ENCODE measurements at regions not wholly inside any gene's neighbourhood (a gene's known extent, or its start where the extent isn't known, plus 50 kb on each side); places are given as distances from the start of the nearest gene placed in this dataset.

DNA sequence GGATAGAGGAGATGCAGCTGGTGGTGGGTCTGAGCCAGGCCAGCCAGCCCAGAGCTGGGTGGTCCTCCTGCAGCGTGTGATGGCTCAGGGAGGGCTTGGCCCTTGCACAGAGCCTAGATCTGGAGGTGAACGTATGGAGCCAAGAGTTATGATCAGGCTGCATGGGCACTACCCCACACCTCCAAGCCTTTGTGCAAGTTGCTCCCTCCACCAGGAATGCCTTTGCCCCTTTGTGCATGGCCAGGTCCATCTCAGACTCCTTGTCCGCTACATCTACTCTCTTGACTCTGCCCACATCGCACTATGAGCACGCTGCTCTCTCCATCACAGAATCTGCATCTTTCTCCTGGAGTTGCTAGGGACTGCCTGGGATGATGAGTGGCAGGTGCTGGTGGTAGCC is 895.7 kb downstream of the TBC1D22A start:
- no peaks in the 10 kb centered on the region for H3K27me3 ChIP-seq (ENCODE audit: insufficient read depth)
- no peaks in the 10 kb centered on the region for H4K20me1 ChIP-seq (replicated peaks; ENCODE audit: insufficient read depth)
- TF ChIP-seq, protein P1, sequence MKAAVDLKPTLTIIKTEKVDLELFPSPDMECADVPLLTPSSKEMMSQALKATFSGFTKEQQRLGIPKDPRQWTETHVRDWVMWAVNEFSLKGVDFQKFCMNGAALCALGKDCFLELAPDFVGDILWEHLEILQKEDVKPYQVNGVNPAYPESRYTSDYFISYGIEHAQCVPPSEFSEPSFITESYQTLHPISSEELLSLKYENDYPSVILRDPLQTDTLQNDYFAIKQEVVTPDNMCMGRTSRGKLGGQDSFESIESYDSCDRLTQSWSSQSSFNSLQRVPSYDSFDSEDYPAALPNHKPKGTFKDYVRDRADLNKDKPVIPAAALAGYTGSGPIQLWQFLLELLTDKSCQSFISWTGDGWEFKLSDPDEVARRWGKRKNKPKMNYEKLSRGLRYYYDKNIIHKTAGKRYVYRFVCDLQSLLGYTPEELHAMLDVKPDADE (IDR thresholded peaks at IDR 0.05) = no peak
- TF ChIP-seq ZNF331 (CRISPR knock-in tag; IDR thresholded peaks at IDR 0.05; ENCODE audit: low read depth) (no peak), CREB1 (CRISPR knock-in tag; IDR thresholded peaks at IDR 0.05; ENCODE audit: low read depth) (no peak)
- TF ChIP-seq, protein P2, sequence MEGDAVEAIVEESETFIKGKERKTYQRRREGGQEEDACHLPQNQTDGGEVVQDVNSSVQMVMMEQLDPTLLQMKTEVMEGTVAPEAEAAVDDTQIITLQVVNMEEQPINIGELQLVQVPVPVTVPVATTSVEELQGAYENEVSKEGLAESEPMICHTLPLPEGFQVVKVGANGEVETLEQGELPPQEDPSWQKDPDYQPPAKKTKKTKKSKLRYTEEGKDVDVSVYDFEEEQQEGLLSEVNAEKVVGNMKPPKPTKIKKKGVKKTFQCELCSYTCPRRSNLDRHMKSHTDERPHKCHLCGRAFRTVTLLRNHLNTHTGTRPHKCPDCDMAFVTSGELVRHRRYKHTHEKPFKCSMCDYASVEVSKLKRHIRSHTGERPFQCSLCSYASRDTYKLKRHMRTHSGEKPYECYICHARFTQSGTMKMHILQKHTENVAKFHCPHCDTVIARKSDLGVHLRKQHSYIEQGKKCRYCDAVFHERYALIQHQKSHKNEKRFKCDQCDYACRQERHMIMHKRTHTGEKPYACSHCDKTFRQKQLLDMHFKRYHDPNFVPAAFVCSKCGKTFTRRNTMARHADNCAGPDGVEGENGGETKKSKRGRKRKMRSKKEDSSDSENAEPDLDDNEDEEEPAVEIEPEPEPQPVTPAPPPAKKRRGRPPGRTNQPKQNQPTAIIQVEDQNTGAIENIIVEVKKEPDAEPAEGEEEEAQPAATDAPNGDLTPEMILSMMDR (conservative IDR thresholded peaks at IDR 0.05; ENCODE audit: low read depth in 2 of 2) = no peak
- TF ChIP-seq, protein P3, sequence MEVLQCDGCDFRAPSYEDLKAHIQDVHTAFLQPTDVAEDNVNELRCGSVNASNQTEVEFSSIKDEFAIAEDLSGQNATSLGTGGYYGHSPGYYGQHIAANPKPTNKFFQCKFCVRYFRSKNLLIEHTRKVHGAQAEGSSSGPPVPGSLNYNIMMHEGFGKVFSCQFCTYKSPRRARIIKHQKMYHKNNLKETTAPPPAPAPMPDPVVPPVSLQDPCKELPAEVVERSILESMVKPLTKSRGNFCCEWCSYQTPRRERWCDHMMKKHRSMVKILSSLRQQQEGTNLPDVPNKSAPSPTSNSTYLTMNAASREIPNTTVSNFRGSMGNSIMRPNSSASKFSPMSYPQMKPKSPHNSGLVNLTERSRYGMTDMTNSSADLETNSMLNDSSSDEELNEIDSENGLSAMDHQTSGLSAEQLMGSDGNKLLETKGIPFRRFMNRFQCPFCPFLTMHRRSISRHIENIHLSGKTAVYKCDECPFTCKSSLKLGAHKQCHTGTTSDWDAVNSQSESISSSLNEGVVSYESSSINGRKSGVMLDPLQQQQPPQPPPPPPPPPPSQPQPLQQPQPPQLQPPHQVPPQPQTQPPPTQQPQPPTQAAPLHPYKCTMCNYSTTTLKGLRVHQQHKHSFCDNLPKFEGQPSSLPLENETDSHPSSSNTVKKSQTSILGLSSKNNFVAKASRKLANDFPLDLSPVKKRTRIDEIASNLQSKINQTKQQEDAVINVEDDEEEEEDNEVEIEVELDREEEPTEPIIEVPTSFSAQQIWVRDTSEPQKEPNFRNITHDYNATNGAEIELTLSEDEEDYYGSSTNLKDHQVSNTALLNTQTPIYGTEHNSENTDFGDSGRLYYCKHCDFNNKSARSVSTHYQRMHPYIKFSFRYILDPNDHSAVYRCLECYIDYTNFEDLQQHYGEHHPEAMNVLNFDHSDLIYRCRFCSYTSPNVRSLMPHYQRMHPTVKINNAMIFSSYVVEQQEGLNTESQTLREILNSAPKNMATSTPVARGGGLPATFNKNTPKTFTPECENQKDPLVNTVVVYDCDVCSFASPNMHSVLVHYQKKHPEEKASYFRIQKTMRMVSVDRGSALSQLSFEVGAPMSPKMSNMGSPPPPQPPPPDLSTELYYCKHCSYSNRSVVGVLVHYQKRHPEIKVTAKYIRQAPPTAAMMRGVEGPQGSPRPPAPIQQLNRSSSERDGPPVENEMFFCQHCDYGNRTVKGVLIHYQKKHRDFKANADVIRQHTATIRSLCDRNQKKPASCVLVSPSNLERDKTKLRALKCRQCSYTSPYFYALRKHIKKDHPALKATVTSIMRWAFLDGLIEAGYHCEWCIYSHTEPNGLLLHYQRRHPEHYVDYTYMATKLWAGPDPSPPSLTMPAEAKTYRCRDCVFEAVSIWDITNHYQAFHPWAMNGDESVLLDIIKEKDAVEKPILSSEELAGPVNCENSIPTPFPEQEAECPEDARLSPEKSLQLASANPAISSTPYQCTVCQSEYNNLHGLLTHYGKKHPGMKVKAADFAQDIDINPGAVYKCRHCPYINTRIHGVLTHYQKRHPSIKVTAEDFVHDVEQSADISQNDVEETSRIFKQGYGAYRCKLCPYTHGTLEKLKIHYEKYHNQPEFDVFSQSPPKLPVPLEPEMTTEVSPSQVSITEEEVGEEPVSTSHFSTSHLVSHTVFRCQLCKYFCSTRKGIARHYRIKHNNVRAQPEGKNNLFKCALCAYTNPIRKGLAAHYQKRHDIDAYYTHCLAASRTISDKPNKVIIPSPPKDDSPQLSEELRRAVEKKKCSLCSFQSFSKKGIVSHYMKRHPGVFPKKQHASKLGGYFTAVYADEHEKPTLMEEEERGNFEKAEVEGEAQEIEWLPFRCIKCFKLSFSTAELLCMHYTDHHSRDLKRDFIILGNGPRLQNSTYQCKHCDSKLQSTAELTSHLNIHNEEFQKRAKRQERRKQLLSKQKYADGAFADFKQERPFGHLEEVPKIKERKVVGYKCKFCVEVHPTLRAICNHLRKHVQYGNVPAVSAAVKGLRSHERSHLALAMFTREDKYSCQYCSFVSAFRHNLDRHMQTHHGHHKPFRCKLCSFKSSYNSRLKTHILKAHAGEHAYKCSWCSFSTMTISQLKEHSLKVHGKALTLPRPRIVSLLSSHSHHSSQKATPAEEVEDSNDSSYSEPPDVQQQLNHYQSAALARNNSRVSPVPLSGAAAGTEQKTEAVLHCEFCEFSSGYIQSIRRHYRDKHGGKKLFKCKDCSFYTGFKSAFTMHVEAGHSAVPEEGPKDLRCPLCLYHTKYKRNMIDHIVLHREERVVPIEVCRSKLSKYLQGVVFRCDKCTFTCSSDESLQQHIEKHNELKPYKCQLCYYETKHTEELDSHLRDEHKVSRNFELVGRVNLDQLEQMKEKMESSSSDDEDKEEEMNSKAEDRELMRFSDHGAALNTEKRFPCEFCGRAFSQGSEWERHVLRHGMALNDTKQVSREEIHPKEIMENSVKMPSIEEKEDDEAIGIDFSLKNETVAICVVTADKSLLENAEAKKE (CRISPR knock-in tag; IDR thresholded peaks at IDR 0.05) = no peak
- no peak overlapping the region for H3K27ac Mint-ChIP-seq
- H2AFZ ChIP-seq = no peak overlapping the region
- H3K9me3 Mint-ChIP-seq = peaks cover 22% of the 10 kb centered on the region
- peaks cover 5% of the 10 kb centered on the region for H3K36me3 Mint-ChIP-seq (ENCODE audit: low read depth)
- no peaks in the 10 kb centered on the region for H3K9me2 ChIP-seq (ENCODE audit: insufficient read depth)
- H3K27ac ChIP-seq (ENCODE audit: low read depth) = no peak overlapping the region
- peaks cover 9% of the 10 kb centered on the region for H3K27me3 Mint-ChIP-seq (ENCODE audit: insufficient read depth, low read depth, poor library complexity)
- peaks cover 6% of the 10 kb centered on the region for H3K4me1 Mint-ChIP-seq
- ATAC-seq (no peak), DNase-seq (ENCODE audit: low spot score) (no peak)
- H3K4me2 ChIP-seq = no peak overlapping the region
- H3F3A ChIP-seq (replicated peaks; ENCODE audit: low read depth) = no peaks in the 10 kb centered on the region
- no peaks in the 10 kb centered on the region for H3K79me2 ChIP-seq (replicated peaks; ENCODE audit: insufficient read depth)
- peaks cover 9% of the 10 kb centered on the region; the same call in 1 of the 2 replicates for H3K36me3 ChIP-seq (ENCODE audit: insufficient read depth)
- H3K4me1 ChIP-seq (ENCODE audit: insufficient read depth) = no peaks in the 10 kb centered on the region
- no peak overlapping the region for H3K4me3 ChIP-seq
- no peak overlapping the region for H3K4me3 Mint-ChIP-seq

Measured in GM23338 (cell line).